ENCODE measurements at regions not wholly inside any gene's neighbourhood (a gene's known extent, or its start where the extent isn't known, plus 50 kb on each side); places are given as distances from the start of the nearest gene placed in this dataset.

DNA sequence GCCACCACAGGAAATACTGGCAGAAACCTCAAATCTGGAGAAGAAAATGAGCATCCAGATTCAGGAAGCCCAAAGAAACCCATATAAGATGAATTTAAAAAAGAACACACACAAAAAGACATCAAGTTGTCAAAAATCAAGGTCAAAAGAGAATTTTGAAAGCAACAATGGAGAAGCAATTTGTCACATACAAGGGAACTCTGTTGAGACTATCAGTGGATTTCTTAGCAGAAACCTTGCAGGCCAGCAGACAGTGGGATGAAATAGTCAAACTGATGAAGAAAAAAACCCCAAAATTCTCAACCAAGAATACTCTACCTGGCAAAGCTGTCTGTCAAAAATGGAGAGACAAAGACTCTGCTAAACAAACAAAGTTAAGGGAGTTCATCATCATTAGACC is 272.6 kb downstream of the ADCYAP1 start:
- Mint-ChIP-seq H3K27me3 (no peaks in the 10 kb centered on the region), H3K9me3 (peaks cover 12% of the 10 kb centered on the region), H3K27ac (no peak overlapping the region), H3K36me3 (no peaks in the 10 kb centered on the region), H3K4me1 (ENCODE audit: unreplicated experiment) (no peaks in the 10 kb centered on the region), H3K4me3 (no peak overlapping the region)
- TF ChIP-seq, protein P1, sequence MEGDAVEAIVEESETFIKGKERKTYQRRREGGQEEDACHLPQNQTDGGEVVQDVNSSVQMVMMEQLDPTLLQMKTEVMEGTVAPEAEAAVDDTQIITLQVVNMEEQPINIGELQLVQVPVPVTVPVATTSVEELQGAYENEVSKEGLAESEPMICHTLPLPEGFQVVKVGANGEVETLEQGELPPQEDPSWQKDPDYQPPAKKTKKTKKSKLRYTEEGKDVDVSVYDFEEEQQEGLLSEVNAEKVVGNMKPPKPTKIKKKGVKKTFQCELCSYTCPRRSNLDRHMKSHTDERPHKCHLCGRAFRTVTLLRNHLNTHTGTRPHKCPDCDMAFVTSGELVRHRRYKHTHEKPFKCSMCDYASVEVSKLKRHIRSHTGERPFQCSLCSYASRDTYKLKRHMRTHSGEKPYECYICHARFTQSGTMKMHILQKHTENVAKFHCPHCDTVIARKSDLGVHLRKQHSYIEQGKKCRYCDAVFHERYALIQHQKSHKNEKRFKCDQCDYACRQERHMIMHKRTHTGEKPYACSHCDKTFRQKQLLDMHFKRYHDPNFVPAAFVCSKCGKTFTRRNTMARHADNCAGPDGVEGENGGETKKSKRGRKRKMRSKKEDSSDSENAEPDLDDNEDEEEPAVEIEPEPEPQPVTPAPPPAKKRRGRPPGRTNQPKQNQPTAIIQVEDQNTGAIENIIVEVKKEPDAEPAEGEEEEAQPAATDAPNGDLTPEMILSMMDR (conservative IDR thresholded peaks at IDR 0.05): no peak
- no peak for DNase-seq (ENCODE audit: extremely low spot score, unreplicated experiment)

DNA sequence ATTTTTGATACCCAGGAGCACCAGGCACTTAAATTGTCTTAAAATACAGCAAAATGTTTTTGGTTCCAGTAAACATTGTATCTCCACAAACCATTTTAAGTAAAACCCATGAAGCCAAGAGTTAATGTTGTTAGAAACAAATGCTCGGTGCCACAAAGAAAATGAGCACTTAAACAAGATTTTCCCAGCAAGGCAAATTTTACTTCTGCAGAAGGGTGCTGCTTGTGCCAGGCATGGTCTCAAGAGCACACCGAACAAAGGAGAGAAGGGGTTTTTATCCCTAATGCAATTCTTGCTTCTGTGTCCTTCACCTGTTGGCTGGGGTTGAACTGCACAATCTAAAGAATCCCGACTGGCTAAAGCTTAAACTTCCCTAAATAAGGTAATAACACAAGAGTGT is 286.7 kb downstream of the ADCYAP1 start:
- H3K27me3 Mint-ChIP-seq: no peaks in the 10 kb centered on the region
- no peak for DNase-seq (ENCODE audit: extremely low spot score, unreplicated experiment)
- H3K4me1 Mint-ChIP-seq (ENCODE audit: unreplicated experiment): no peaks in the 10 kb centered on the region
- H3K27ac Mint-ChIP-seq: no peak overlapping the region
- no peaks in the 10 kb centered on the region for H3K36me3 Mint-ChIP-seq
- no peaks in the 10 kb centered on the region for H3K9me3 Mint-ChIP-seq
- TF ChIP-seq, protein P1 (conservative IDR thresholded peaks at IDR 0.05): no peak
- no peak overlapping the region for H3K4me3 Mint-ChIP-seq

DNA sequence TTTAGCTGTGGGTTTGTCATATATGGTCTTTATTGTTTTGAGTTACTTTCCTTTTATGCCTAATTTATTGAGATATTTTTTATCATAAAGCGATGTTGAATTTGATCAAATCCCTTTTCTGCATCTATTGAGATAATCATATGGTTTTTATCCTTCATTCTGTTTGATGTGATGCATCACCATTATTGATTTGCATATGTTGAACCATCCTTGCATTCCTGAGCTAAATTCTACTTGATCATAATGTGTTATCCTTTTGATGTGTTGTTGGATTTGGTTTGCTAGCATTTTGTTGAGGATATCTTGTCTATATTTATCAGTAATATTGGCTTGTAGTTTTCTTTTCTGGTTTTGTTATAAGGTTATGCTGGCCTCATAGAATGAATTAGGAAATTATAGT is 308.5 kb downstream of the ADCYAP1 start:
- Mint-ChIP-seq H3K4me1 (ENCODE audit: unreplicated experiment) (no peaks in the 10 kb centered on the region), H3K4me3 (no peak overlapping the region), H3K27me3 (no peaks in the 10 kb centered on the region), H3K9me3 (peaks cover 4% of the 10 kb centered on the region), H3K36me3 (no peaks in the 10 kb centered on the region), H3K27ac (no peak overlapping the region)
- TF ChIP-seq, protein P1 (conservative IDR thresholded peaks at IDR 0.05): no peak
- no peak for DNase-seq (ENCODE audit: extremely low spot score, unreplicated experiment)

DNA sequence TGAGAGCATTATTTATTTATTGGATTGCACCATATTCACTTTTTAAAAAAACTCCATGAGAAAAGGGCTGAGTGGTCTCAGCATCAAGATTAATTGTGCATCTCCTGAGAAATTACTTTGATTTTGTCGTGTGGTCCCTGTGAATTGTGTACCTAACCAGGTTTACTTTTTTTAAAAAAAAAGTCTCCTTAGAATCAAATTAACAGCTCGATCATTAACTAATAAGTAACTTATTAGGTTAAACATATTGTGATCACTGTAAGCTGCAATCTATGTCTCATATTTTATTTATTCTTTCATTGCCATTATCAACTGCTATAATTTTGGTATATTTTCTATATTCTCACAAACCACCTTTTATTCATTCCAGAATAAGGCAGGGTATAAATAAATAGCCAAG is 318.2 kb downstream of the ADCYAP1 start:
- no peak for DNase-seq (ENCODE audit: extremely low spot score, unreplicated experiment)
- no peak overlapping the region for H3K27ac Mint-ChIP-seq
- no peaks in the 10 kb centered on the region for H3K27me3 Mint-ChIP-seq
- TF ChIP-seq, protein P1 (conservative IDR thresholded peaks at IDR 0.05): no peak
- H3K36me3 Mint-ChIP-seq: no peaks in the 10 kb centered on the region
- no peaks in the 10 kb centered on the region for H3K4me1 Mint-ChIP-seq (ENCODE audit: unreplicated experiment)
- H3K4me3 Mint-ChIP-seq: no peak overlapping the region
- no peaks in the 10 kb centered on the region for H3K9me3 Mint-ChIP-seq

DNA sequence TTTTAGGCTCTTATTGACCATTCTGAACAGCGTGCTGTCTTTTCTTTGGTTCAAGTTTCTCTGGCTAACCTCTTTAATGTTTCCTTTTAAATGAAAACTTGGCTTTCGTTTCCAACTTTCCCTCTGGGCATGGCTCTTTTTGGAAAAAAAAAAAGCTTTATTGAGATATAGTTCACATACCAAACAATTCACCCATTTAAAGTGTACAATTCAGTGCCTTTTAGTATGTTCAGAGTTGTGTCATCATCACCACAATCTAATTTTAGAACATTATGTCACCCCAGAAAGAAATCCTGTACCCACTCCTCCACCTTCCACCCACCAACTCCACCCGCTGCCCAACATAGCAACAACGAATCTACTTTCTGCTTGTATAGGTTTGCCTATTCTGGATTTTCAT is 322.4 kb downstream of the ADCYAP1 start:
- no peak for DNase-seq (ENCODE audit: extremely low spot score, unreplicated experiment)
- no peaks in the 10 kb centered on the region for H3K36me3 Mint-ChIP-seq
- no peaks in the 10 kb centered on the region for H3K27me3 Mint-ChIP-seq
- H3K27ac Mint-ChIP-seq: no peak overlapping the region
- no peaks in the 10 kb centered on the region for H3K4me1 Mint-ChIP-seq (ENCODE audit: unreplicated experiment)
- H3K4me3 Mint-ChIP-seq: no peak overlapping the region
- peaks cover 6% of the 10 kb centered on the region for H3K9me3 Mint-ChIP-seq
- TF ChIP-seq, protein P1 (conservative IDR thresholded peaks at IDR 0.05): no peak

DNA sequence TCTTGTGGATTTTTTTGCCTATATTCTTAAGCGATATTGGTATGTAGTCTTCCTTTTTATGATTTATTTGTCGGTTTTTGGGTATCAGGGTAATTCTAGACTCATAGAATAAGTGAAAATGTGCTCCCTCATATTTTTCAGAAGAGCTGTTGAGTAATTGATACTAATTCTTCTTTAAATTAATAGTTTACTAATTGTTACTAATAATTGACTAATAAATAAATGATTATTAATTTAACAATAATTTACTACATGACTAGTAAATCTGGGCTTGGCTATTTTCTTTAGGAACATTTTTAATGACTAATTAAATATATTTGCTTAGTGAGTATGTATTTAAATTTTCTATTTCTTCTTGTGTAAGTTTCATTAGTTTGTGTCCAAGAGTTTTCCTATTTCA is 325.0 kb downstream of the ADCYAP1 start:
- Mint-ChIP-seq H3K27ac (no peak overlapping the region), H3K4me3 (no peak overlapping the region), H3K27me3 (no peaks in the 10 kb centered on the region), H3K36me3 (no peaks in the 10 kb centered on the region), H3K9me3 (peaks cover 6% of the 10 kb centered on the region), H3K4me1 (ENCODE audit: unreplicated experiment) (no peaks in the 10 kb centered on the region)
- no peak for DNase-seq (ENCODE audit: extremely low spot score, unreplicated experiment)
- TF ChIP-seq, protein P1 (conservative IDR thresholded peaks at IDR 0.05): no peak
